ENCODE measurements at regions not wholly inside any gene's neighbourhood (a gene's known extent, or its start where the extent isn't known, plus 50 kb on each side); places are given as distances from the start of the nearest gene placed in this dataset.
"Not testable (repeated sequence)": the region's sequence is repeated elsewhere in the genome, so short reads cannot be mapped to it uniquely, and the experiment has no call there.

- no peak for DNase-seq
These were observed 279.7 kb downstream of the FAM72C start for GRCh38 chr1:143691971-143692529.

GRCh38 chr1:143691400-143691891 lies 280.3 kb downstream of the FAM72C start:
- DNase-seq: no peak

GRCh38 chr1:143689781-143690180 lies 282.0 kb downstream of the FAM72C start:
- DNase-seq: no peak

GRCh38 chr1:143680304-143680703 lies 291.5 kb downstream of the FAM72C start:
- no peak for DNase-seq

- no peak for DNase-seq
These were observed 298.8 kb downstream of the FAM72C start for GRCh38 chr1:143672983-143673382.

GRCh38 chr1:143667730-143668129 lies 304.1 kb downstream of the FAM72C start:
- no peak for DNase-seq

GRCh38 chr1:143666851-143667250 lies 304.9 kb downstream of the FAM72C start:
- no peak for DNase-seq

- DNase-seq: no peak
These were observed 306.2 kb downstream of the FAM72C start for GRCh38 chr1:143665606-143666005.

GRCh38 chr1:143663056-143663455 lies 308.7 kb downstream of the FAM72C start:
- DNase-seq: not testable (repeated sequence)

GRCh38 chr1:143661418-143662101 lies 310.2 kb downstream of the FAM72C start:
- DNase-seq: no peak

GRCh38 chr1:143660354-143660941 lies 311.3 kb downstream of the FAM72C start:
- DNase-seq: no peak

GRCh38 chr1:143653429-143653802 lies 318.4 kb downstream of the FAM72C start:
- no peak for DNase-seq

GRCh38 chr1:143652744-143653428 lies 318.9 kb downstream of the FAM72C start:
- no peak for DNase-seq

GRCh38 chr1:143652187-143652586 lies 319.6 kb downstream of the FAM72C start:
- DNase-seq: no peak

- DNase-seq: no peak
These were observed 320.3 kb downstream of the FAM72C start for GRCh38 chr1:143651350-143651992.

GRCh38 chr1:143644035-143644434 lies 327.8 kb downstream of the FAM72C start:
- DNase-seq: not testable (repeated sequence)

- DNase-seq: no peak
These were observed 328.5 kb downstream of the FAM72C start for GRCh38 chr1:143643148-143643885.

- DNase-seq: no peak
These were observed 345.9 kb downstream of the FAM72C start for GRCh38 chr1:143625886-143626285.

- no peak for DNase-seq
These were observed 351.9 kb downstream of the FAM72C start for GRCh38 chr1:143619851-143620250.

- no peak for DNase-seq
These were observed 360.6 kb downstream of the FAM72C start for GRCh38 chr1:143611159-143611558.

- no peak for DNase-seq
These were observed 361.6 kb downstream of the FAM72C start for GRCh38 chr1:143610196-143610595.

- DNase-seq: no peak
These were observed 366.9 kb downstream of the FAM72C start for GRCh38 chr1:143604887-143605286.
